ENCODE measurements at regions not wholly inside any gene's neighbourhood (a gene's known extent, or its start where the extent isn't known, plus 50 kb on each side); places are given as distances from the start of the nearest gene placed in this dataset.

GRCh38 chr13:52933099-52933498 is 84.7 kb upstream of the PCDH8 start:
- TF ChIP-seq, protein P1, sequence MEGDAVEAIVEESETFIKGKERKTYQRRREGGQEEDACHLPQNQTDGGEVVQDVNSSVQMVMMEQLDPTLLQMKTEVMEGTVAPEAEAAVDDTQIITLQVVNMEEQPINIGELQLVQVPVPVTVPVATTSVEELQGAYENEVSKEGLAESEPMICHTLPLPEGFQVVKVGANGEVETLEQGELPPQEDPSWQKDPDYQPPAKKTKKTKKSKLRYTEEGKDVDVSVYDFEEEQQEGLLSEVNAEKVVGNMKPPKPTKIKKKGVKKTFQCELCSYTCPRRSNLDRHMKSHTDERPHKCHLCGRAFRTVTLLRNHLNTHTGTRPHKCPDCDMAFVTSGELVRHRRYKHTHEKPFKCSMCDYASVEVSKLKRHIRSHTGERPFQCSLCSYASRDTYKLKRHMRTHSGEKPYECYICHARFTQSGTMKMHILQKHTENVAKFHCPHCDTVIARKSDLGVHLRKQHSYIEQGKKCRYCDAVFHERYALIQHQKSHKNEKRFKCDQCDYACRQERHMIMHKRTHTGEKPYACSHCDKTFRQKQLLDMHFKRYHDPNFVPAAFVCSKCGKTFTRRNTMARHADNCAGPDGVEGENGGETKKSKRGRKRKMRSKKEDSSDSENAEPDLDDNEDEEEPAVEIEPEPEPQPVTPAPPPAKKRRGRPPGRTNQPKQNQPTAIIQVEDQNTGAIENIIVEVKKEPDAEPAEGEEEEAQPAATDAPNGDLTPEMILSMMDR (IDR thresholded peaks at IDR 0.05) = no peak
- TF ChIP-seq POLR2A (IDR thresholded peaks at IDR 0.05) (no peak), POLR2AphosphoS5 (IDR thresholded peaks at IDR 0.05) (no peak)
